ENCODE measurements at regions not wholly inside any gene's neighbourhood (a gene's known extent, or its start where the extent isn't known, plus 50 kb on each side); places are given as distances from the start of the nearest gene placed in this dataset.

GRCh38 chr4:141395919-141396318 is 175.2 kb downstream of the ZNF330 start:
- Histone ChIP-seq H3K79me2 (no peaks in the 10 kb centered on the region), H3K27me3 (no peaks in the 10 kb centered on the region)
- WGBS (ENCODE audit: low lambda C conversion rate, missing lambda C conversion rate) = 80% methylated on average over 5 of the region's 5 CpGs

GRCh38 chr4:141402712-141403111 is 182.0 kb downstream of the ZNF330 start:
- H3K9me2 ChIP-seq (replicated peaks; ENCODE audit: insufficient read depth) = no peaks in the 10 kb centered on the region
- DNase-seq (ENCODE audit: low spot score) = no peak
- no peaks in the 10 kb centered on the region for H3K27me3 ChIP-seq
- H4K20me1 ChIP-seq (ENCODE audit: insufficient read depth, poor library complexity, severe bottlenecking) = no peaks in the 10 kb centered on the region
- H2AFZ ChIP-seq = no peak overlapping the region
- no peaks in the 10 kb centered on the region for H3K79me2 ChIP-seq
- no peaks in the 10 kb centered on the region for H3K4me1 ChIP-seq (ENCODE audit: insufficient read depth)
- H3K9me3 ChIP-seq (ENCODE audit: low read depth) = no peaks in the 10 kb centered on the region
- no peak overlapping the region for H3K4me3 ChIP-seq
- no peak overlapping the region for H3K4me2 ChIP-seq
- WGBS (ENCODE audit: low lambda C conversion rate, missing lambda C conversion rate) = 87% methylated on average over 5 of the region's 5 CpGs
- no peak overlapping the region for H3K27ac ChIP-seq
- no peaks in the 10 kb centered on the region for H3K36me3 ChIP-seq (replicated peaks; ENCODE audit: insufficient read depth, low read depth)
- TF ChIP-seq EZH2phosphoT487 (IDR thresholded peaks at IDR 0.05; ENCODE audit: low read depth, severe bottlenecking, unreplicated experiment) (no peak), EZH2 (IDR thresholded peaks at IDR 0.05; ENCODE audit: borderline replicate concordance) (no peak), CTCF (IDR thresholded peaks at IDR 0.05; ENCODE audit: poor library complexity) (no peak)

More at GRCh38 chr4:141395919-141396318, 175.2 kb downstream of the ZNF330 start:
- TF ChIP-seq EZH2 (IDR thresholded peaks at IDR 0.05; ENCODE audit: borderline replicate concordance) = no peak
- TF ChIP-seq CTCF (IDR thresholded peaks at IDR 0.05; ENCODE audit: poor library complexity) = no peak
- TF ChIP-seq EZH2phosphoT487 (IDR thresholded peaks at IDR 0.05; ENCODE audit: low read depth, severe bottlenecking, unreplicated experiment) = no peak
- DNase-seq (ENCODE audit: low spot score) = no peak
- Histone ChIP-seq H3K27ac (no peak overlapping the region), H3K4me3 (no peak overlapping the region), H4K20me1 (ENCODE audit: insufficient read depth, poor library complexity, severe bottlenecking) (no peaks in the 10 kb centered on the region), H3K9me3 (ENCODE audit: low read depth) (no peaks in the 10 kb centered on the region), H2AFZ (no peak overlapping the region), H3K4me1 (ENCODE audit: insufficient read depth) (no peaks in the 10 kb centered on the region), H3K4me2 (no peak overlapping the region), H3K9me2 (replicated peaks; ENCODE audit: insufficient read depth) (no peaks in the 10 kb centered on the region), H3K36me3 (replicated peaks; ENCODE audit: insufficient read depth, low read depth) (no peaks in the 10 kb centered on the region)

- H3K79me2 ChIP-seq = no peaks in the 10 kb centered on the region
- TF ChIP-seq EZH2phosphoT487 (IDR thresholded peaks at IDR 0.05; ENCODE audit: low read depth, severe bottlenecking, unreplicated experiment) (no peak), CTCF (IDR thresholded peaks at IDR 0.05; ENCODE audit: poor library complexity) (no peak), EZH2 (IDR thresholded peaks at IDR 0.05; ENCODE audit: borderline replicate concordance) (no peak)
These were observed 183.1 kb downstream of the ZNF330 start for GRCh38 chr4:141403782-141404181.

GRCh38 chr4:141406237-141406636 is 185.5 kb downstream of the ZNF330 start:
- H3K4me1 ChIP-seq (ENCODE audit: insufficient read depth) = no peaks in the 10 kb centered on the region

More at GRCh38 chr4:141403782-141404181, 183.1 kb downstream of the ZNF330 start:
- Histone ChIP-seq H2AFZ (no peak overlapping the region), H3K27ac (no peak overlapping the region), H3K36me3 (replicated peaks; ENCODE audit: insufficient read depth, low read depth) (no peaks in the 10 kb centered on the region), H3K27me3 (no peaks in the 10 kb centered on the region), H3K9me2 (replicated peaks; ENCODE audit: insufficient read depth) (no peaks in the 10 kb centered on the region), H3K9me3 (ENCODE audit: low read depth) (no peaks in the 10 kb centered on the region), H4K20me1 (ENCODE audit: insufficient read depth, poor library complexity, severe bottlenecking) (no peaks in the 10 kb centered on the region), H3K4me3 (no peak overlapping the region), H3K4me1 (ENCODE audit: insufficient read depth) (no peaks in the 10 kb centered on the region), H3K4me2 (no peak overlapping the region)
- WGBS (ENCODE audit: low lambda C conversion rate, missing lambda C conversion rate) = 70% methylated on average over 2 of the region's 2 CpGs
- no peak for DNase-seq (ENCODE audit: low spot score)

More at GRCh38 chr4:141406237-141406636, 185.5 kb downstream of the ZNF330 start:
- no peak for TF ChIP-seq EZH2phosphoT487 (IDR thresholded peaks at IDR 0.05; ENCODE audit: low read depth, severe bottlenecking, unreplicated experiment)
- no peak for TF ChIP-seq EZH2 (IDR thresholded peaks at IDR 0.05; ENCODE audit: borderline replicate concordance)
- no peak for TF ChIP-seq CTCF (IDR thresholded peaks at IDR 0.05; ENCODE audit: poor library complexity)
- H2AFZ ChIP-seq = no peak overlapping the region
- no peaks in the 10 kb centered on the region for H3K79me2 ChIP-seq
- DNase-seq (ENCODE audit: low spot score) = no peak
- H3K9me3 ChIP-seq (ENCODE audit: low read depth) = no peaks in the 10 kb centered on the region
- H3K36me3 ChIP-seq (replicated peaks; ENCODE audit: insufficient read depth, low read depth) = no peaks in the 10 kb centered on the region
- no peak overlapping the region for H3K27ac ChIP-seq
- no peaks in the 10 kb centered on the region for H3K9me2 ChIP-seq (replicated peaks; ENCODE audit: insufficient read depth)
- H3K4me2 ChIP-seq = no peak overlapping the region
- no peak overlapping the region for H3K4me3 ChIP-seq
- H3K27me3 ChIP-seq = no peaks in the 10 kb centered on the region
- no peaks in the 10 kb centered on the region for H4K20me1 ChIP-seq (ENCODE audit: insufficient read depth, poor library complexity, severe bottlenecking)
